ENCODE measurements at regions not wholly inside any gene's neighbourhood (a gene's known extent, or its start where the extent isn't known, plus 50 kb on each side); places are given as distances from the start of the nearest gene placed in this dataset.

DNA sequence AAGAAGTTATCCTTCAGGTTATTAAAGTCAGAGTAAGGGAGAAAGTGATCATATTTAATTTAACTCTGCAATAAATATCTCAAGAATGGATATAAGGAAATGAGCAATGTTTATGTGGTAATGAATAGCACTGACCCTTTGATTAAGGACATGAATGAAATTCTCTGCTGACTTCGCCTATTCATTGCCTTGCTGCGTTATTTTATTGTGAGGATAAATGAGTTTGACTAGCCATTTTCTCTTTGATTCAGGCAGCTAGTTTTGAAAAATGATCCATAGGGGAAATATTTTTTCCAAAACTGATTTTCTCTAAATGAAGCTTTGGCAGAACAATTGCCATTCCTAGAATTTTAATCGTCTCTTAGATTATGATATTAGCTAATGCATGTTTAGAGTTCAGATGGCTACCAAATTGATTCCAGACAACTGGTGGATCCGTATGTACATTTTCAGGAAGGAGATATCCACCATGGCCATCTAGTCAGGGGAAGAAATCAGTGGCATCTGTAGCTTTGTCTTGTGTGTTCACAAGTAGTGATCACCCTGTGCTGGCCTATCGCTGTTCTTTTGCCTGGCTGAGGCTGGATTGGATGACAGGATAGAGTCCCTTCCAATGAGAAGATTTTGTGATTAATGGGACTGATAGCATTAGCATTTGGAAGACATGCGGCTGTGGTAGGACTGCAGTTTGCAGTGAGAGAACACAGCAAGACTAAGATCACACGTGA is 302.3 kb upstream of the RGS6 start:
- TF ChIP-seq, protein P1, sequence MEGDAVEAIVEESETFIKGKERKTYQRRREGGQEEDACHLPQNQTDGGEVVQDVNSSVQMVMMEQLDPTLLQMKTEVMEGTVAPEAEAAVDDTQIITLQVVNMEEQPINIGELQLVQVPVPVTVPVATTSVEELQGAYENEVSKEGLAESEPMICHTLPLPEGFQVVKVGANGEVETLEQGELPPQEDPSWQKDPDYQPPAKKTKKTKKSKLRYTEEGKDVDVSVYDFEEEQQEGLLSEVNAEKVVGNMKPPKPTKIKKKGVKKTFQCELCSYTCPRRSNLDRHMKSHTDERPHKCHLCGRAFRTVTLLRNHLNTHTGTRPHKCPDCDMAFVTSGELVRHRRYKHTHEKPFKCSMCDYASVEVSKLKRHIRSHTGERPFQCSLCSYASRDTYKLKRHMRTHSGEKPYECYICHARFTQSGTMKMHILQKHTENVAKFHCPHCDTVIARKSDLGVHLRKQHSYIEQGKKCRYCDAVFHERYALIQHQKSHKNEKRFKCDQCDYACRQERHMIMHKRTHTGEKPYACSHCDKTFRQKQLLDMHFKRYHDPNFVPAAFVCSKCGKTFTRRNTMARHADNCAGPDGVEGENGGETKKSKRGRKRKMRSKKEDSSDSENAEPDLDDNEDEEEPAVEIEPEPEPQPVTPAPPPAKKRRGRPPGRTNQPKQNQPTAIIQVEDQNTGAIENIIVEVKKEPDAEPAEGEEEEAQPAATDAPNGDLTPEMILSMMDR (conservative IDR thresholded peaks at IDR 0.05; ENCODE audit: low read depth, low read length), result no peak
- TF ChIP-seq EZH2 (IDR thresholded peaks at IDR 0.05; ENCODE audit: low read length, unreplicated experiment) (no peak), EZH2phosphoT487 (IDR thresholded peaks at IDR 0.05; ENCODE audit: borderline replicate concordance, low read length) (no peak)
